Fibroblast of skin of back (primary cell): ENCODE measurements at regions not wholly inside any gene's neighbourhood (a gene's known extent, or its start where the extent isn't known, plus 50 kb on each side); places are given as distances from the start of the nearest gene placed in this dataset.
"Not testable (repeated sequence)": the region's sequence is repeated elsewhere in the genome, so short reads cannot be mapped to it uniquely, and the experiment has no call there.

ENCODE experiments used
- DNase-seq: peaks from one replicate; pipeline ENCODE4 v3.0.0-alpha.2; 2013

DNA sequence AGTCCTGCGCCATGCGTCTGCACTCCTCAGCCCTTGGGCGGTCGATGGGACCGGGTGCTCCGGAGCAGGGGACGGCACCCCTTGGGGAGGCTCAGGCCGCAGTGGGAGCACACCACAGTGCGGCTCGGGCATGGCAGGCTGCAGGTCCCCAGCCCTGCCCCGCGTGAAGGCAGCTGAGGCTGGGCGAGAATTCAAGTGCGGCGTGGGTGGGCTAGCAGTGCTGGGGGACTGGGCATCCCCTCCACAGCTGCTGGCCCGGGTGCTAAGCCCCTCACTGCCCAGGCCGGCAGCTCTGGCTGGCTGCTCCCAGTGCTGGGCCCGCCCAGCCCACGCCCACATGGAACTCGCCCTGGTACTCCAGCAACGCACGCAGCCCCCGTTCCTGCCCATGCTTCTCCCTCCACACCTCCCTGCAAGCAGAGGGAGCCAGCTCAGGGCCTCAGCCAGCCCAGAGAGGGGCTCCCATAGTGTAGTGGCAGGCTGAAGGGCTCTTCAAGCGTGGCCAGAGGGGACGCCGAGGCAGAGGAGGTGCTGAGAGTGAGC is 198.3 kb upstream of the CNTNAP5 start:
- no peak for DNase-seq

DNA sequence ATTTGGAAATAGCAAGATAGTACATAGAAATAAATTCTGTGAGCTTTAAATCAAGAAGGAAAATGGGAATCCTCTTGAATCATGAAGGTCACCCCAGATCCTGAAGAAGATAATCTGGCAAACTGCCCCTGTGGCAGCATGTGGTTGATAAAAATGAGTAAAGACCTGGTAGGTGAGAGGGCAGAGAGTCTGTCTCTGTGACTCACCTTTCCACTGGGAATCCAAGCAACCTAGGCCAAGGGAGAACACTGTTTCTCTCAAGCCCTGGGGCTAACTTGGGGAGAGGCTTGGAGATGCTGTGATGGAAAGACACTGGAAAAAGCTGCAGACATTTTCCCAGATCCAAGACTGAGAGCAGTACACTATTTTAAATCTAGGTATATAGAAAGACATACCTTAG is 185.8 kb upstream of the CNTNAP5 start:
- DNase-seq = no peak

DNA sequence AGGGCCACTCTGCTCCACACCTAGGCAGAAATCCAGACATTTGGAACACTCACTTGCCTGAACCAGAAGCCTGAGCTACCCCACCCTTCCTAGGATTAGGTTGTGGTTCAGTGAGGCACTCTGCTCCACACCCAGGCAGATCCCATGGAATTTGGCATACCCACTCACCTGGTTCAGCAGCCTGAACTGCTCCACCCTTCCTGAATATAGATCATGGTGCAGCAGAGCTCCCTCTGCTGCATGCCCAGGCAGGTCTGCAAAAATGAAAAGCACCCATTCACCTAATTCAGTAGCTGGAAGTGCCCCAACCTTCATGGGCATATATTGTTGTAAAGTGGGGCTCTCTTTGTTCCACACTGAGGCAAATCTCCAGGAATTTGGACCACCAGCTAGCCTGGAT is 185.1 kb upstream of the CNTNAP5 start:
- DNase-seq = no peak

DNA sequence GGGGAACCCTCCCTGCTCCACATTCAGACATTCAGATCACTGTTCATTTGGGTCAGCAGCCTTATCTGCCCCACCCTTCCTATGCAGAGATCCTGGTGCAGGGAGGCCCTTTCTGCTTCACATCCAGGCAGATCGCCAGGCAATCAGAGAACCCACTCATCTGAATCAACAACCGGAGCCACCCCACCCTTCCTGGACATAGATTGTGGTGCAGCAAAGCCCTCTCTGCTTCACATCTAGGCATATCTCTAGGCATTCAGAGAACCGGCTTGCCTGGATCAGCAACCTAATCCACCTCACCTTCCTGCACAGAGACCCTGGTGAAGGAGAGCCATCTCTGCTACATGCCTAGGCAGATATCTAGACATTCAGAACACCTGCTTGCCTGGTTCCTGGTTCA is 184.5 kb upstream of the CNTNAP5 start:
- no peak for DNase-seq

DNA sequence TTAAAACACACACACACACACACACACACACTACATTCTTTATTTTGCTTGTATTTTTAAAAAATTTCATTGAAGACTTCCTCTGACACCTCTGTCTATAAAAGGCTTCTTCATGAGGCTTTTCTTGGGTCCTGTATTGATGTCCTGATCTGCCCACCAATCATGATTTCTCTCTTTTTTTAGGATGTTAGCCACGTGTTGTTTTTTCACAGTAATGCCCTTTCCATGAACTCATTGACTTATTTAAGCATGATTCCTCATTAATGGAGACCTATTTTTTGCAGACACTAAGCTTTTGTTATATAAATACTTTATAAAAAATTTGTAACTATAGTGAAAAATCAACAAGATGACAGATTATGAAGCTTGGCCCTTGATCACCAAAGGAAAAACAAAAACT is 173.8 kb upstream of the CNTNAP5 start:
- no peak for DNase-seq

DNA sequence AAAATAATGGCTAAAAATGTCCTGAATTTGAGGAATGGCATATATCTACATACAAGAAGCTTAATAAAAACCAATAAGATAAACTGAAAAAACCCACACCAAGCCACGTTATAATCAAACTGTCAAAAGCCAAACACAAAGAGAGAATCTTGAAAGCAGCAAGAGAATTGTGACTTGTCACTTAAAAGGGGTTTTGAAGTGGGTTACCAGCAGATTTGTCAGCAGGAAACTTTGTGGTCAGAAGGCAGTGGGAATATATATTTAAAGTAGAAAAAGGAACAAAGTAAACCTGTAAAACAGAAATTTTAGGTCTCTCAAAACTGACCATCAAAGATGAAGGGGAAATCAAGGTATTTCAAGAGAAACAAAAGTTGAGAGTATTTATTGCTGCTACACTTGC is 171.9 kb upstream of the CNTNAP5 start:
- DNase-seq = no peak

DNA sequence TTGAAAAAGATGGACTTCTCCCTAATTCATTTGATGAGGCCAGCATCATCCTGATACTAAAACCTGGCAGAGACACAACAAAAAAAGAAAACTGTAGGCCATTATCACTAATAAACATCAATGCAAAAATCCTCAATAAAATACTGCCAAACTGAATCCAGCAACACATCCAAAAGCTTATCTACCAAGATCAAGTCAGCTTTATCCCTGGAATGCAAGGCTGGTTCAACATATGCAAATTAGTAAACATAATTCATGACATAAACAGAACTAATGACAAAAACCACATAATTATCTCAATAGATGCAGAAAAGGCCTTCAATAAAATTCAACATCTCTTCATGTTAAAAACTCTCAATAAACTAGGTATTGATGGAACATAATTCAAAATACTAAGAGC is 166.1 kb upstream of the CNTNAP5 start:
- not testable (repeated sequence) for DNase-seq

DNA sequence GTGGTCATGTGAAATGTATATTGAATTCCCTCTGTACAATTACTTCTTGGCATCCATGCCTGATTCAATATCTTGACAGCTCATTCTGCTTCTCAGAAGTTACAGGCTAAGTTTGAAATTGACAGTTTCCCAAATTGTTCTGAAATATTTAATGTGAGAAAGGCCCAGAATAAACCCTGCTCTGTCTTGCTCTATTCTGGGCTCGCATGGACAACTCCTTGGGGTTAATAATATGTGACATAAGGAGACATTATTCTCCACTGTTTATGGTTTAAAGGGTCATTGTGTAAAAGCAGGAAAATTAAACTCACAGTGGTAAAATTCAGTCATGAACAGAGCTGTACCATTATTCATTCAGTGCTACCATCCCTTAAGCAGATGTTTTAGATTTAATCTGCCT is 160.7 kb upstream of the CNTNAP5 start:
- no peak for DNase-seq

DNA sequence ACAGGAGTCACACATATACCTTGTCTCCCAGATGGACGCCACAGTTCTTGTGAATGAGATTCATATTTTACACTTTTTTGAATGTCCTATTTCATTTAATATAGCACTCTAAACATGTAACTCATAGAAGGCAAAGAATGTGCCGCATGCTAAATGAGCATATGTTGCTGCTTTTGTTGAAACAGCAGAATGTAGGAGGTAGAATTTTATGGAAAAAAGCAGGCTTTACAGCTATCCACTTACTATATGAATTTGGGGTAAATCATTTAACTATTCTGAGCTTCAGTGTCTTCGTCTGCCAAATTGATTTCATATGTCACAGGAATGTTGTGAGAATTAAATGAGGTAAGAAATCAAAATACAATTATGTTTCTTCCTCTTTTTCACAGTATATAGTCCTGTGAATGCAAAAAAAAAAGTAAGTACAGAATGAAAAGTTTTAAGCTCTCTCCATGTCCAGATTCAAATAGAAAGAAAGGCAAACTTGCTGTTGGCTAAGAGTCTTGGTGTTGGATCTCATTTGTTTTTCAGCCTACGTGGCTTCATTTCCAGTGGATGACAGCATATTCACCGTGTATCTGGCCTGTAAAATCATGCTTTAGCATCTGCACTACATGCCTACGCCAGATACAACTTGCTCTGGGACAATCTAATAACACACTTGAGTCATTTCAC is 154.7 kb upstream of the CNTNAP5 start:
- DNase-seq = no peak

DNA sequence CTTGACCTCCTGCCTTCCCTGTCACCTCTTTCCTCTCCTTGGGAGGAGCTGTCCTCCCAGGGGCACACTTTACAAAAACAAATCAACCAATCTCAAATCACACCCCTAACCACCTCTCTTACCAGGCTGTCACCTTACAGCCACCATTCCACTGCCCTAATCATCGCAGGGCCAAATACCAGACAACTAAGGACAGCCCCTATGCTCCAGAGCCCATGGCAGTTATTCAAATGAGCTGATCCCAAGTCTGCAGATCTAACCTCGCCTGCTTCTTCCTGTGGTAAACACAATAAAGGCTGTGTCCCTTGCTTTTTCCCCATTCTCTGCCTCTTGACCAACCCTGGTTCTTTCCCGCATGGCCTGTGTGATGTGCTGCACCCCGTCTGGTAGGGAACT is 154.2 kb upstream of the CNTNAP5 start:
- no peak for DNase-seq

DNA sequence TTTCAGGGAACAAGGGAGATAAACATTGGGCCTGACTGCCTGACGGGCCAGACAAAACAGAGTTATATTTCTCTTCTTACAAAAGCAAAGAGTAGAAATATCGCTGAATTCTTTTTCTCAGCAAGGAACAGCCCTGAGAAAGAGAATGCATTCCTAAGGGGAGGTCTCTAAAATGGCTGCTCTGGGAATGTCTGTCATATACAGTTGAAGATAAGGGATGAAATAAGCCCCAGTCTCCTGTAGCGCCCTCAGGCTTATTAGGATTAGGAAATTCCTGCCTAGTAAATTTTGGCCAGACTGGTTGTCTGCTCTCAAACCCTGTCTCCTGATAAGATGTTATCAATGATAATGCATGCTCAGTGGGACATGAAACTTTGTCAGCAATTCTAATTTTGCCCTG is 134.9 kb upstream of the CNTNAP5 start:
- no peak for DNase-seq

DNA sequence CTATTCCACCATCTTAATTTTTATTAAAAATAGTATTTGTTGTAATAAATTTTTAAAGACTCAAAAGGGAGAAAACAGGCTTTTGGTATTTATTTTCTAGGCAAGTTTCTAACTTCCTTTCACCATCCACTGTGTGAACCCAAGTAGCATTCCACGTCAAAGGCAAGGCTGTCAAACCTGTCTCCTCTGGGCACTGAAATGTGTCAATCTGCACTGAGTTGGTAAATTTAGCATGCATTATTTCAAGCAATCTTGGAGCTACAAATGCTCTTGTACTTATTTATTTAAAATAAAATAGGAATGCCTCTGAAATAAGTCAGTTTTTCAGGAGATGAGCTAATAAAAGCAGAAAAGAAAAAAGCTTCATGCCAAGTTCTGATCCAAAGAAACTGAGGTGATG is 130.9 kb upstream of the CNTNAP5 start:
- DNase-seq = no peak

DNA sequence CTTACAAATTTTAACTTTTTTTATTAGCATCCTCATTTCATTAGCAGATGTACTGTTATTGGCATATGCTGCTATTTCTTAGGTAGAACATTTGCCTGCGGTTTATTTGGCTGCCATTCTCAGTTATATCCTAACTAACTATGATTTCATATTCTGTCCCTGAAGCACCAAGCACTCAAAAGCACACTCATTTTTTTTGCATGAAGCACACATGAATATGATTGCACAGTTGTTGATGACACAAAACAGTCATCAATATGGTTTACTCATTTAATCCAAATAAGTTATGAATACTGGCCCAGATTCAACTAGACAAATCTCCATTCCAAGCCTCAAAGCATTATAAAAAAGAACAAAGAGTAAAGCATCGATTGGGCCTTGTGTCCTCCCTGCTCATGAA is 129.4 kb upstream of the CNTNAP5 start:
- no peak for DNase-seq

DNA sequence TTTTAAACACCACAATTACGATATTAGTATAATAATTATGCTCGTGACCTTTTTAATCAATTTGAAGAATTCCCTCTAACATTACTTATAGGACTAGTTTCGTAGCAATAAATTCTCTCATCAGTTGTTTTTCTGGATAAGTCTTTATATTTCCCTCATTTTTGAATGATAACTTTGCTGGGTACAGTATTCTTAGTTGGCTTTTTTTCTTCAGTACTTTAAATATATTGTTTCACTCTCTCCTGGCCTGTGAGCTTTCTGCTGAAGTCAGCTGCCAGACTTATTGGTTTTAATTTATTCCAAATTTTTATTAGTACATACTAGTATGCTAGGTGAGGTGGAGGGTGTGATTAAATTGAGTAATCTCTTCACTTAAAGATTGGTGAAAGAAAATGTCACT is 123.8 kb upstream of the CNTNAP5 start:
- no peak for DNase-seq

DNA sequence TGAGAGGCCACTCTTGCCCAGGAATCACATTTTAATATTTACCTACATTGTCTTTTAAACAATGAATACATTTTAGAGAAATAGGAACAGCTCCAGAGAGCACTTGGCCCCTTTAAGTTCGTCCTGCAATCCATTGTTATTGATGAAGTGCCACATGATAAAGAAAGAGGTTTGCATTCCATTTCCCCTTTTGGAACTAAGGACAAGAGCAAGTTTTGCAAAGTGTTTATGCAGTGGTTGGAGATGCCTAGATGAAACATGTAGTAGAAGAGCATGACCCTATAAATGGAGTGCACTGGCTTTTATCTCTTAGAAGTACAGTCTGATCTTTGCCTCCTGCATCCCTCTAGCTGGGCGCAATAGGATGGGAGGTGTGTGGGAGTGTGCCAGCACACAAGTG is 118.7 kb upstream of the CNTNAP5 start:
- DNase-seq = no peak

DNA sequence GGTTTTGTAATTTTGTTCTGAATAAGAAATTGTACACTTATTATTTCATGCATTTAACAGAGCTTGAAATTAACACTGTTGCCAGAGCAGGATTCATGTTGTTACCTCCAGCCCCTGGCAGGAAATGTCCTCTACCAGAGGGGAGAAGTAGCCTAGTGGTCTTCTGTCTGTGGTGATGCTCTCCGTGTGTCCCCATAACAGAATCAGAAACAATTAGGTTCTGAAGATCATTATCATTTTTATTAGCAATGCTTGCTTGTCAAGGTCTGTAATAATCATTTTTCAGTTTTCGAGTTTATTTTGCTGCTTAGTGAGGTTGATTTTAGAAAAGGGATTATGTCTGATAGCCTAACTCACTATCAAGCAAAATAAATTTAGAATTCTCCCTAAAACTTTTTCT is 116.6 kb upstream of the CNTNAP5 start:
- no peak for DNase-seq

DNA sequence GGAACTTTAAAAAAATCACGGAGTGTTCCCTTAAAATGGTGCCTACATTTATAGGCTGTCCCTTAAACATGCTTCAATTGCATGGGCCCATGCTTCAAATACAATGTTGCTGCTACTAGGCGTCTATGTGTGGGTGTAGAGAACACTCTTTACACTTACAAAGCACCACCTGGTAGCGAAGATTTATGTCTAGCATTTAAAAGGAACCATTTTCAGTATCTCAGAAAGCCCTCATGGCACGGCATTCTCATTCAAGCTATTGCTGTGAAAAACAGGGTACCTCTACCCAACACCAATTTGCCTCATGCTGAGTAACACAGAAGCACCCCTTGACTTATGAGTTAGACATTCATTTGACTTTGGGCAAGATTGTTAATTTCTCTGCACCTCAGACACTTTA is 112.9 kb upstream of the CNTNAP5 start:
- no peak for DNase-seq

DNA sequence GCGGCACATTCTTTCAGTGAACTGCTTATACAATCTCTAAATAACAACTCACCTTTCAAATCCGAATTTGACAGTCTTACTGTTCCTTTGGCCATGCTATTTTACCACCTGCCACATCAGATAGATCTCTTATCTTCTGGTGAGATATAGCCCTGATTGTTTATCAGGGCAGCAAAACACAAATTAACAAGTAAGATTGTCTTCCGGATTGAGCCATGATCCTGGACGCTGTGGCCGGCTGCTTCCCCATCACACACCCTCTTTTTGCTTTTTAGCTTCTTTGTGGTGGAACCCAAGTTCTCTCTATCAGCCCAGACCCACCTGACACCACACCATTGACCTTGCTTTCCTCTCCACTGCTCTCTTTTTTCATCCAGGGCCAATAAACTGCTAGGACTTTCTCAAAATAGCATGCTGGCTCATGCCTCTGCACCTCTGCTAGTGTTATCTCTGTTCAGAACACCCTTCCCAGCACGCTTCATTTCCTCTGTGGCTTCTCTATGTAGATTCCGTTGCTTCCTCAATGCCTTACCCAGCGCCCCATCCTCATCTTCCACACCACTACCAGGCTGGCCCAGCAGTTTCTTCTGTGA is 111.8 kb upstream of the CNTNAP5 start:
- DNase-seq = no peak

DNA sequence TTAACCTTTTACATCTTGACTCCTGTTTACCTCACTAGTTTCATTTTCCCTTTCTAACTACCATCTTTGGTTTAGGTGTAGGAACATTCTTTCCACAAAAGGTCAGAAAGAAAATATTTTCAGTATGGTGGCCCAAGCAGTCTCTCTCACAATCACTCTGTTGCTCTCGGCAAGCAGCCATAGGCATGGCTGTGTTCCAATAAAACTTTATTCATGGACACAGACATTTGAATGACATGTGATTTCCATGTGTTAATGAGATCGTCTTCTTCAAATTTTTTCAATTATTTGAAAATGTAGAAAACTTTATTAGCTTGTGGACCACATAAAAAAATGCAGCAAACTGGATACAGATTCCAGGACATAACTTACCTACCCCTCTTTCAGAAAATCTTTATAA is 109.7 kb upstream of the CNTNAP5 start:
- DNase-seq = no peak

DNA sequence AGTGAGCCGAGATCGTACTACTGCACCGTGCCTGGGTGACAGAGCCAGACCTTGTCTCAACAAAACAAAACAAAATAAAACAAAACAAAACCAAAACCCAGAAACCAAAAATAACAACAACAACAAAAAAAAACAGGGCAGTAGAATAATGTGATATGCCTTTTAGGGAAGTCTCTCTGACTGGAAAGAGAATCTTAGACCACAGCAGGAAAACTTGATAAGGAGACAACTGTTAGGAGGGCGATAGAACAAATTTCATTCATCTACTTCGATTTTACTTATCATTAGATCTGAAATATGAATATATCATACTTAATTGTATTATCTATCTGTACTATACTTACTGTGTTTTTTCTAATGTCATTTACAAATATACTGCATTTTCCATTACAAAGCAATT is 109.0 kb upstream of the CNTNAP5 start:
- DNase-seq = no peak

DNA sequence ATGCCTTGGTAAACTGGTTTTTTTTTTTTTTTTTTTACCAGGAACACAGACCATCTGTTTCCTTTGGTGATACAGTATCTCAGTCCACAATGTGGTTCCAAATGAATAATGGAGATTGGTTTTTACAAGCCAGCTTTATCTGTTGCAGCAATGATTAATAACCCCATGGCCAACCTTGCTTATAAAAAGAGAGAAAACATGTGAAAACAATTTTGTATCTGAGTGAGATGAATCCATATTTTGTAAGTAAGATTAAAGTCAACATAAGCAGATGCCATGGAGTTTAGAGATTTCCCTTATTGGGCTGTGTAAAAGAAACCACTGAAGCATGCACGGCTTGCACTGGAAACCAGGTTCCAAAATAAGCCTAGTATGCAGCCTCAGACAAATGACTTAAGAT is 108.6 kb upstream of the CNTNAP5 start:
- DNase-seq = no peak

DNA sequence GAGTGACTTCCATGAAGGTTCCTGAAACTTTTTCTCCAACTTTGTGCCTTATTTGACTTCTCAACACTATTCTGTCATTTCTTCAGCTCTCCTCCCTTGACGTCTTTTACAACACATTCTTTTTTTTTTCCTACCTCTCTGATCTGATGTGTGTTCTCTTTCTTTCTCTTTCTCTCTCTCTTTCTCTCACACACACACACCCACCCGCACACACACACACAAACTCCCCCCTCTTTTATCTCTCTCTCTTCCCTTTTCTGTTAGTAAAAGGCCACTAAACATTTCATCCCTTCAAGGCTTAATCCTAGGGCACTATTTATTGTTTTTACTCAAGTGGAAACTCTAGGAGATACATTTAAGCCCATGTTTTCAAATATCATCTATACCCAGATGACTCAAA is 107.8 kb upstream of the CNTNAP5 start:
- no peak for DNase-seq

DNA sequence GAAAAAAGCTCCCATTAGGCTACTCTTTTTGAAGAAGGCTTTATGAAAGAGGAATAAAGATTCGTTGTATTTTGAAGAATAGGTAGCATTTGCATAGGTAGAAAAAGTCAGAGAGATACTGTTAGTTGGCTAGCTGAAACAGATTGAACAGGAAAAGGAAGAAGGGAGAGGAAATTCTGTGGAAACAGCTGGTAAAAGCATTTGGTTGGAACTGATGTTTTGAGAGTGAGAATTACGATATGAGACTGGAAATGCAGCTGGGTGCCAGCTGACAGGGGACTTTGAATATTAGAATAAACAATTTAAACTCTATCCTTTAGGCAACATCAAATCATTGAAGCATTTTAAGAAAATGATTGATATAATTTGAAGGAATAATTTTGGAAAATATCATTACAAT is 96.7 kb upstream of the CNTNAP5 start:
- DNase-seq = no peak

DNA sequence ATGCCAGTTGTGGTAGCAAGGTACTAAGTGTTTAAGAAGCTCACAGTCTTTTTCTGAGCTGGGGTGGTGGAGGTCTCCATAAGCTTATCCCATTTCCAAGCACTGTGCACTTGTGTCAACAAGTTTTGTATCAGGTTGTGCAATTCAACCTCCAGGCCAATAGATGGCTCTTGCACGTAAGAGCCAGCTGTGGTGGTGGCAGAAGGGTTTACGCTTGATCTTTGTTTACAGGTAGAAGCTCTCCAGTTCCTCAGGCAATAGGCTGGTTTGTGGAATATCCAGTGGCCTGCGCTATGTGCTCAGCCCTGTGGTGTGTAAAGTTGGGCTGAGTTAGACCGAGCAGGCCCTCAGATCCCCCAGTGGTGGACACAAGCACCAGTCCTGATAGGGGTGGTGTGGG is 89.7 kb upstream of the CNTNAP5 start:
- no peak for DNase-seq

DNA sequence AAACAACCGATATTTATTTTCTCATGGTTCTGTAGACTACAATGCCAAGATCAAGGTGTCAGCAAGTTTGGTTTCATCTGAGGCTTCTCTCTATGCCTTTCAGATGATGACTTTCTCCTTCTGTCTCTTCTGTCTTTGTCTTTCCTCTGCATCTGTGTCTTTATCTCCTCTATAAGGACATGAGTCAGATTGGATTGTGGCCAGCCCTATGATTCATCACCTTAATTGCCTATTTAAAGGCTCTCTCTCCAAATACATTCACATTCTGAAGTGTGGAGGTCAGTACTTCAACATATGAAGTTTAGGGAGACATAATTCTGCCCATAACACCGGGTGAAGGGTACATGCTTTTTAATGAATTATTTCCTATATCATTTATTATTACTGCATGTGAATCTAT is 71.2 kb upstream of the CNTNAP5 start:
- peak; percentile 27 for DNase-seq
